ENCODE measurements at regions not wholly inside any gene's neighbourhood (a gene's known extent, or its start where the extent isn't known, plus 50 kb on each side); places are given as distances from the start of the nearest gene placed in this dataset.

- TF ChIP-seq CTCF (IDR thresholded peaks at IDR 0.05; ENCODE audit: low read depth, low read length) (no peak), EZH2phosphoT487 (IDR thresholded peaks at IDR 0.05; ENCODE audit: low read depth) (no peak)
These were observed 67.8 kb upstream of the DSC1 start for GRCh38 chr18:31230495-31230894.

Measured in OCI-LY3 (cell line).